Activated T-cell treated with anti-CD3 and anti-CD28 coated beads for 48 hours (primary cell): ENCODE measurements at regions not wholly inside any gene's neighbourhood (a gene's known extent, or its start where the extent isn't known, plus 50 kb on each side); places are given as distances from the start of the nearest gene placed in this dataset.
"Not testable (repeated sequence)": the region's sequence is repeated elsewhere in the genome, so short reads cannot be mapped to it uniquely, and the experiment has no call there.

Experiments used
- DNase-seq: peaks from one replicate; pipeline ENCODE4 v3.0.0-alpha.2; 2020; ENCODE audit warnings: low read depth

DNA sequence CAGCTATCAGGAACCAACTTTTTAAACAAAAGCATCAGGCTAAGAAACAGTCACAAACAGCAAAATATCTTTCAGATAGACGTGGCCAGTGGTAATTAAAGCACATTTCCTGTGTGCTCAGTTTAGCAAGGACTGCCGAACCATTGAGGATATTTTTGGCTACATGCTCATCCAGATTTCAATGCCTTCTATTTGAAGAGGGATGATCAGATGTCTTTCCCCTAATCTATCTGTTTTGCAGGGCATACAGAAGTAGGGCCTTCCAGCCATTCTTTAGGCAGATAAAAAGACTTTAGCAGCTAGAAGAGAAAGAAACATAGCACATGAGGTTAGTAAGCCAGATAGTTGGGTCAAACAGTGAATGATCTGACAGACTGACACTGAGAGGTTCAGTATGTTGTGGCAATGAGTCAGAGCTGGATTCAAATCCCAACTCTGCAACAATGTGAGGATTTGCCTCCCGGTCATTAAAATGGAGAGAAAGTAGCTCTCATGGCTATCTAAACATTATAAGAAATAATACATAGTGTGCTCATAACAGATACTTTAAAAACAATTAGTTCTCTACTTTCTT, 100.0 kb upstream of the PRKG2 start:
- DNase-seq, result no peak

DNA sequence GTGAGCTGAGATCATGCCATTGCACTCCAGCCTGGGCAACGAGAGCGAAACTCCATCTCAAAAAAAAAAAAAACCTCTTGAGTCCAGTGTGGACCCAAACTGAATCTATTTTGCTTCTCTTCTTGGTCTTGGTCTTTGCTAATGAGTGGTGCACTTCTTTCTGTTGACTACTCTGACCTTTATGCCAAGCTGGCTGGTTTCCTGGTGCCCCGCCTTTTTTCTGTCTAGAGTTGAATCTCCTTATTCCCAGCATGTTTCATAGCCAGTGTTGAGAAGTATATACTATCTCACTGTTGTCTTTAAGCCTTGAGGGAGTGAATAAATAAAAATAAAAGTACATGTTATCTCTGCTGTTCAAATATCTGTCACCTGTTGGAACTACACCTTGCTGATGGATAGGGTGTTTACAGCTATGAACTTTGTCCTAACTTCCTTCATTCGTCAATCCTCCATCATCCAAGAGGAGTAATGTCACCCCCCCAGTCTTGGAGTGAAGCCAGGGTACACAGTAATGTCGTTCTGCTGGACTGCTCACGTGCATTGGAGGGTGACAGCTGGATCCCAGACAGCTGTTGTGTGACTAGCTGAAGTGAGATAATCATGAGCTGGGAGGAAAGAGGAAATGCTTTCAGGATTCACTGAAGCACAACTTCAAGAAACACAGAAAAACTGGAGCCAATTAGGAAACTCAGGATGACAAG, 99.3 kb upstream of the PRKG2 start:
- no peak for DNase-seq

DNA sequence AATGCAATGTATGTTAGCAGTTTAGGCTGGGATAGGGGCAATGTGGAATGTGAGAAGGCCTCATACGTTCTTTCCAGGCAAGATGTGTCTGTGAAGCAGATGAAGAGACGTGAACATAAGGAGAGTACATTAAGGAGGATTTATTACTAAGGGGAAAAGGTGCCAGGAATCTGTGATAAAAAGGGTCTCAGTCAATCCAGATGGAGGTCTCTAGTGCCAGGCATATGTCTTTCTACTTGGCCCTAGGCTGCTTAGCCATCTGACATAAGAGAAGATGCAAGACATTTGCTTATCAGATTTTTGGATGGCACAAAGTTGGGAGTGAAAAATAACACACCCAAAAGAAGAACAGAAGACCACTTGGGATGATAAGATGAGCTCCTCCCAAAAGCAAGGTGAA, 93.0 kb upstream of the PRKG2 start:
- no peak for DNase-seq

DNA sequence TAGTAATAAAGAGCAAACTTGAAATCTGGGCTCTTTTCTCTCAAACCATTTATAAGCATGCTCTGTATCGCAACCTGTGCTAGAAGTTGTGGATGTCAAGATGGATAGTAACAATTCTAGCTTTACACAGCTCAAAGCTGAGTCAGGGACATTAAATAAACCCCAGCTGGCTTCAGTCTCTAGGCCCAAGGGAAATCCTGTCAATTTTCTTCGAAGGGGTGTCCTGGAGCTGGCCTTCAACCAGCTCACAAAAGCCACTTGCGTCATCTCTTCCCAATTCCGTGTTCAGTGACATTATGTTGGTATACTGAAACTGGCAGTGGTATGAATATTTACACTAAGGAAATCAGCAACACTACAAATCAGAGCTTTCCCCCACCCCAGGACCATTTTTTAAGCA, 89.8 kb upstream of the PRKG2 start:
- no peak for DNase-seq

DNA sequence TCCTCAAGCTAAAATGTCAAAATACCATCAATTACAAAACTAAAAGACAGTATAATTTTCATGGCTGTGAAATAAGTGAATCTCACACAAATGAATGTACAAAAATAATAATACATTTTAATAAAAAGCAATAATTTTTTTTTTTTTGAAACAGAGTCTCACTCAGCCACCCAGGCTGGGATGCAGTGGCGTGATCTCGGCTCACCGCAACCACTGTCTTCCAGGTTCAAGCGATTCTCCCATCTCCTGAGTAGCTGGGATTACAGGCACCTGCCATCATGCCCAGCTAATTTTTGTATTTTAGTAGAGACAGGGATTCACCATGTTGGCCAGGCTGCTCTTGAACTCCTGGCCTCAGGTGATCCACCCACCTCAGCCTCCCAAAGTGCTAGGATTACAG, 85.3 kb upstream of the PRKG2 start:
- DNase-seq, result not testable (repeated sequence)

DNA sequence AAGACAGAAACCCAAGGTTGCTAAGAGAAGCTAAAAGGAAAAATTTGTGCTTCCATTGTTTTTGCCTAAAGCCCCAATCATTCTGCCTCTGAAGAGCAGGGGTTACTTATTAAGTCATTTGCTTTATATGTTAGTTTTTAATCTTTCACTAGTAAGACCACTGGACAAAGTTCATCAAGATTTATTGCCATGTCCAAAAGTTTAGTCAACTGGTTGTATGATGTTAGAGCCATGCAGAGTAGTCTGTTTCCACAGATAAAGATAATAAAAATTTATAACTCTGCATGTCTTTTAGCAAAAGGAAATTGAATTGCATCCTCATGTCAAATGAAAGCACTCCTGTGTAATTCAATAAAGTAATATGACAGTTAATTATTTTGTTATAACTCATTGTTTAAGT, 75.8 kb upstream of the PRKG2 start:
- DNase-seq, result no peak

DNA sequence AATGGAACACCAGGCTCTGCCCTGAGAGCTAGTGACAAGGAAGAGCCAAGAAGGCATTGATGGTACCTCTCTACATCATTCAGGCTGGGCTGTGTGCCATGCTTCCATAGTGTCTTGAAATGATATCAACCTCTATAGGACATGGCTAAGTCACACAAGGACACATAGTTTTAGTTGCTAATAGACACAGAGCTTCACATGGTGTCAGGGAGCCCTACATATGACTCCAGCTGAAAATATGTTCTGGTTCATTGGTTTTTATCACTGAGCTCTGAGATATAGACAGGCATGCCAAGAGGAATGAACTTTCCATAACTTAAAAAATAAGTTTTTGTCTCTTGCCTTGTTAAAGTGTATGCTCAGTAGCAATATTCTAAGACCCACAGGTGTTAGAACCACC, 72.1 kb upstream of the PRKG2 start:
- DNase-seq, result no peak

DNA sequence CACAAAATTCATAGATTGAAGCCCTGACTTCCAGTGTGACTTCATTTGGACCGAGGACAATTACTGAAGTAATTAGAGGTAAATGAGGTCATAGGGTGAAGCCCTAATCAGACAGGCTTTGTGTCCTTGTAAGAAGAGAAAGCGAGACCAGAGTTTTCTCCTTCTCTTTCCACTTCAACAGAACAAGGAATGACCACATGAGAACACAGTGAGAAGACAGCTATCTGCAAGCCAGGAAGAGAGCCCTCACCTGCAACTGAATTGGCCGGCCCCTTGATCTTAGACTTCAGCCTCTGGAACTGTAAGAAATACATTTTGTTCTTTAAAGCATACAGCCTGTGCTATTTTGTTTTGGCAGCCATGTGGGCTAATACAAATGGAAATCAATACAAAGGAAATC, 67.1 kb upstream of the PRKG2 start:
- no peak for DNase-seq

DNA sequence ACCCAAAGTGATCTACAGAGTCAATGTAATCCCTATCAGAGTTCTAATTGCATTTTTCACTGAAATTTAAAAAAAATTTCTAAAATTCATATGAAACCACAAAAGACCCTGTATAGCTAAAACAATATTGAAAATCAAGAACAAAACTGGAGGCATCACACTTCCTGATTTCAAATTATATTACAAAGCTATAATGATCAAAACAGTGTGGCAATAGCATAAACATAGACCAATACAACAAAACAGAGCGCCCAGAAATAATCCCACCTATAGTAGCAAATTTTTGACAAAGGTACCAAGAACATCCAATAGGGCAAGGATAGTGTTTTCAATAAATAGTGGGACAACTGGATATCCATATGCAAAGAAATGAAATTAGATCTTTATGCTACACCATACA, 59.4 kb upstream of the PRKG2 start:
- no peak for DNase-seq

DNA sequence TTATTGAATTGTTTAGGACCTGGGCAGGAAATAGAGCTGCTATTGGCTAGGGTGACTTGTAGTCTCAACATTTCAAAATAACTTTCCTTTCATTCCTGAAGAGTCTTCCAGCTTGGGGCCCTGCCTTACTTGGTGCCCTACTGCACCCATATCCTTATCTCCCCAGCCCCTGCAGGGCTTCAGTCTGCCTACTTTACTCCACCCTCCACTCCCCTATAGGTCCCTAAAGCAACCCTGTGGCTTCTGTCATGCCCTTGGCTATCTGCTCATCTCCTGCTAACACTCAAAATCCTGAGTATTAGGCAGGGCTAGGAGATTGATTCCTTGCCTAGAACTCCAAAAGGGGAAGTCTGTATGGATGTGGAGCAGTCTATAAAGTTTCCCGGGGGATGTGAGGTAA, 57.6 kb upstream of the PRKG2 start:
- DNase-seq, result no peak
